Prostate gland (tissue), 2 donors: ENCODE measurements at regions not wholly inside any gene's neighbourhood (a gene's known extent, or its start where the extent isn't known, plus 50 kb on each side); places are given as distances from the start of the nearest gene placed in this dataset.

ENCODE experiments used
- CTCF ChIP-seq, 4 experiments: fragments of 200-600 bp in 2 of 4; fragments of 450-650 bp in 2 of 4; sonication (generic) in 2 of 4; IDR thresholded peaks; 1 replicate in 3 of 4; 2 replicates in 1 of 4; pipeline ENCODE4 v1.5.1; 2016 to 2019; ENCODE audit warnings: antibody characterized with exemption in 4 of 4, mild to moderate bottlenecking in 2 of 4, moderate library complexity in 2 of 4
- POLR2A ChIP-seq: fragments of 450-650 bp; IDR thresholded peaks from one replicate; pipeline ENCODE4 v1.6.1; 2016; ENCODE audit warnings: antibody characterized with exemption, mild to moderate bottlenecking
- POLR2AphosphoS5 ChIP-seq: sonication (generic); formaldehyde crosslinking; IDR thresholded peaks from one replicate; pipeline ENCODE4 v1.6.1; 2017; ENCODE audit warnings: antibody characterized with exemption

- TF ChIP-seq CTCF (IDR thresholded peaks at IDR 0.05) = no peak
- no peak for TF ChIP-seq POLR2AphosphoS5
- no peak for TF ChIP-seq POLR2A
Measured at GRCh38 chr1:59027177-59027576, 243.3 kb upstream of the JUN start.
